GM21526 (cell line): ENCODE measurements at regions not wholly inside any gene's neighbourhood (a gene's known extent, or its start where the extent isn't known, plus 50 kb on each side); places are given as distances from the start of the nearest gene placed in this dataset.
"Not testable (repeated sequence)": the region's sequence is repeated elsewhere in the genome, so short reads cannot be mapped to it uniquely, and the experiment has no call there.

Experiments
- ATAC-seq: cut with Tn5 transposase; IDR thresholded peaks from one replicate; pipeline ENCODE4 v1.9.1; 2021; ENCODE audit warnings: moderate library complexity; ENCODE audit not compliant: unreplicated experiment, low FRiP score

- ATAC-seq: no peak
These were observed 196.3 kb downstream of the DCDC2C start for GRCh38 chr2:3899536-3900155.

GRCh38 chr2:3902131-3902530, 198.8 kb downstream of the DCDC2C start:
- ATAC-seq: no peak

GRCh38 chr2:3904061-3904460, 200.7 kb downstream of the DCDC2C start:
- no peak for ATAC-seq

GRCh38 chr2:3908498-3908897, 205.1 kb downstream of the DCDC2C start:
- not testable (repeated sequence) for ATAC-seq

GRCh38 chr2:3911882-3912455, 208.6 kb downstream of the DCDC2C start:
- no peak for ATAC-seq

GRCh38 chr2:3913166-3913565, 209.8 kb downstream of the DCDC2C start:
- no peak for ATAC-seq

GRCh38 chr2:3914241-3914640, 210.9 kb downstream of the DCDC2C start:
- no peak for ATAC-seq

- ATAC-seq: no peak
These were observed 223.7 kb downstream of the DCDC2C start for GRCh38 chr2:3927031-3927430.

GRCh38 chr2:3929374-3929773, 226.0 kb downstream of the DCDC2C start:
- no peak for ATAC-seq

GRCh38 chr2:3930246-3930645, 226.9 kb downstream of the DCDC2C start:
- no peak for ATAC-seq

- no peak for ATAC-seq
These were observed 237.3 kb downstream of the DCDC2C start for GRCh38 chr2:3940661-3941060.

- ATAC-seq: no peak
These were observed 239.5 kb downstream of the DCDC2C start for GRCh38 chr2:3942841-3943240.

GRCh38 chr2:3944071-3944470, 240.7 kb downstream of the DCDC2C start:
- no peak for ATAC-seq

- ATAC-seq: no peak
These were observed 241.5 kb downstream of the DCDC2C start for GRCh38 chr2:3944841-3945240.

- no peak for ATAC-seq
These were observed 244.8 kb downstream of the DCDC2C start for GRCh38 chr2:3948191-3948590.

GRCh38 chr2:3951131-3951954, 248.0 kb downstream of the DCDC2C start:
- no peak for ATAC-seq

GRCh38 chr2:3952866-3953516, 249.6 kb downstream of the DCDC2C start:
- no peak for ATAC-seq

- ATAC-seq: no peak
These were observed 250.9 kb downstream of the DCDC2C start for GRCh38 chr2:3954261-3954660.

- no peak for ATAC-seq
These were observed 253.0 kb downstream of the DCDC2C start for GRCh38 chr2:3956406-3956805.

- no peak for ATAC-seq
These were observed 253.5 kb downstream of the DCDC2C start for GRCh38 chr2:3956892-3957291.

GRCh38 chr2:3958465-3958864, 255.1 kb downstream of the DCDC2C start:
- ATAC-seq: no peak
